NOMO-1 treated with dmso at 0.1 percent for 144 hours (cell line): ENCODE measurements at regions not wholly inside any gene's neighbourhood (a gene's known extent, or its start where the extent isn't known, plus 50 kb on each side); places are given as distances from the start of the nearest gene placed in this dataset.

Experiments used
- DNase-seq: peaks from one replicate; lab custom pipeline; 2025; ENCODE audit not compliant: unreplicated experiment; lab: John Stamatoyannopoulos, UW

DNA sequence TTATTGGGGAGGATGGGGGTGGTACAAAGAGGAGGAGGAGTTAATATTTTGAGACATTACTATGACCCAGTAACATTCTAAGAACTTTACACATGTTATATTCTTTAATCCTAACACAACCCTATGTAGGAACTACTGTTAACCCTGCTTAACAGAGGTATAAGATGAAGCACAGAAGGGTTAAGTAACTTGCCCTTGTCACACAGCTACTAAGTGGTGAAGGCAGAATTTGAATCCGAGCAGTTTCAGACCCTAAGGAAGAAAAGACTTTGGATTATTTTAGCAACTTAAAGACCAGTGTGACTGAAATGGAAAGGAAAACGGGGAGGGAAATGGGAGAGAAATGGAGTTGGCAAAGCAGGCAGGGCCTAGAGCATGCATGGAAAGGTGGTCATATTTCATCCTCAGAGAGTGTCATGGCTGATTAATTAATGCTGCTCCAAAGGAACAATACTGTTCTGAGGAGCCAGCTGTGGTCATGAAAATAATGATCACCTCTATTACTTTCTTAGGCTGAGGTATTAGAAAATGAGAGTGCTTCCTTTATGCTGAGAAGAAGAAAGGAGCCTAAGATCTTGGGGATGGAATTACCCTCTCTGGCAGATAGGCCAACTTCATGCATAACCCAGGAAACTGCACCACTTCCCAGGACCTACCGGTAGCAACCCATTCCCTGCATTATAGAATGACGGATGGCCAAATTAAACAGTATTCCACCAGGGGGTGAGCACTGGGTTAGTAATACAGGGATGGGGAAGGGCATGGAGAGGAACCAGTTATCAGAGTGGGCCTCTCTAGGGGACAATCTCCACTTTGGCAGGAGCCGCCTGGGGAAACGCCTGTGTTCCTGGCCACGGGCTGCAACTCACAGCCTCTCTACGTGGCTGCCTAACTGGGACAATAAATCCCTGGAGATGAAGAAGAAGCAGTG is 50.1 kb upstream of the TNFAIP3 start:
- DNase-seq = no peak
